ENCODE measurements at regions not wholly inside any gene's neighbourhood (a gene's known extent, or its start where the extent isn't known, plus 50 kb on each side); places are given as distances from the start of the nearest gene placed in this dataset.

DNA sequence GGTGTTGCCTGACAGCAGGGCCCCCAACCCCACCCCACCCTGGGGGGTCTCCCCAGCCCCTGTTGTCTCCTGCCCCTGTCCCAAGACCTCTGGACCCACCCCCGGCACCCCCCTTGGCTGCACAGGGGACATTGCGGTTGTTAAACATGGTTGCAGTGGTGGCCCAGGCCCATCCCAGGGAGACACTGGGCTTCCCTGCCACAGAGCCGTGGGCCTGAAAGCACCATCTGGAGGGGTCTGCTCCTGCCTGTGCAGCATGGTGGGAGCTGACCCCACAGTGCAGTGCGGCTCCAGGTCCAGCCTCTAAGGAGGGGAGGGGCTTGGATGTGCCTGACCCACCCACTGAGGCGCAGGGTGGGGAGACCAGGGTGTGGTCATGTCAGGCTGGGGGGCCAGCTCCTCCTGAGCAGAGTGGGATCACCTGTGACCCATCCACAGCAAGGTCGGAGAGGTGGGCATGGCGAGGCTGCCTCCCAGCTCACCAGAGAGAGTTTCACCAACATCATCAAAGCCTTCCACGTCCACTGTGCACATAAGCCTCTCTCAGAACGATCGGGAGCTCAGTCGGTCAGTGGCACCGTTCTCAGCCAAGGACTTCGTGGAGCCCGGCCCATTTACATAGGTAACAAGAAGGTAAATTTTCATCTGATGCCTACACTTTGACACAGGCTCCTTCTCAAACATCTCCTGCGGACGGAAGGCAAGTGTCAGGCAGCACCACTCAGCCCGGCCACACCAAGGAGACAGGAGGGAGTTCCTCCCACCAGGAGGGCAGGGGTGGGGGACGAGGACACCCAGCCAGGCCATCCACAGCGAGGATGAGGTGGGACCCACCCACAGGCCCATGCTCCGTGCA is 201.1 kb downstream of the BRD1 start:
- DNase-seq (ENCODE audit: low spot score) (no peak), FAIRE-seq (peak; percentile 48)

DNA sequence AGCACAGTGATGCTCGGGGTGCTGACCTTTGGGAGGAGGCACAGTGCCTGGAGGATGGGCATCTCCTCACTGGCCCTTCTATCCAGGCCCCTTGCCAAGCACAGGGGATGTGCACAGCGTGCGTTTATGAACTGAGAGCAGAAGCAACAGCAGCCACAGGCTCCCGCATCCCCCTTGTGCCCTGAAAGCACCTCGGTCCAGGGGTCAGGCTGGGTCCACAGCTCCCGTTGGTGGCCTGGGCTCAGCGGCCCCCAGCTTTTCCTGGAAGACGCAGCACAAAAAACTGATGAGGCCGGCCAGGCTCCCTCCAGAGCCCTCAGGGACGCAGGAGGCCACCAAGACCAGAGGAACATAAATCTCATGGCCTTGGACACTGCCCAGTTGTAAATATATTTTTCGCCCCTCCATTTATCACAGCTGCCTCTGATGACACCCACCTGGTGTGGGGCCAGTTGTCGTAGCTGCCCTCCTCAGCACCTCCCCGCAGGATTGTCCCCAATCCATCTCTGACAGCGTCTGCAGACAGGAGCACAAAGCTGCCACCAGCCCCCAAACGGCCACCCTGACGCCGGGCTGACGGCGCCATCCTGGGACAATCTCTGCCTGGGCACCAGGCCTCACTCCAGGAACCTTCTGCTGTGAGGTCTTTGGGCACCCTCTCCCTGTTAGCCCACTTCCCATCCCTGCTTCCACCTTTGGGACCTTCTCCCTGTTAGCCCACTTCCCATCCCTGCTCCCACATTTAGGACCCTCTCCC is 203.1 kb downstream of the BRD1 start:
- DNase-seq (ENCODE audit: low spot score) = no peak
- no peak for FAIRE-seq

DNA sequence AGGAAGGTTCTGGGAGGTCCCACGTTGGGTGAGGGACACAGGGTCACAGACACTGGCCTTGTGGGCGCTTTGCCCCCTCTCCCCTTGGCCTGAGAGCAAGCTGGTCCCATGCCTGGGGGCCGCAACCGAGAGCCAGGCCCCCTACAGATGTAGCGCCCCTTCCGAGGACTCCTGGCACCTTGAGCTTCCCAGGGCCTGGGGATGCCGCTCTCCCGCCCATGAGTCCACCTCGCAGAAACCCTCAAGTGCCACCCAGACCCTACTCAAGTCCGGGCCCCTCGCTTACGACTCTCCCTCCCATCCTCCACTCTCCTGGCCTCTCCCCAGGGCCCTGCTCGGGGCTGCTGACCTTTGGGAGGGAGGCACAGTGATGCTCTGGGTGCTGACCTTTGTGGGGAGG is 204.0 kb downstream of the BRD1 start:
- DNase-seq (ENCODE audit: low spot score) = no peak
- FAIRE-seq = no peak

DNA sequence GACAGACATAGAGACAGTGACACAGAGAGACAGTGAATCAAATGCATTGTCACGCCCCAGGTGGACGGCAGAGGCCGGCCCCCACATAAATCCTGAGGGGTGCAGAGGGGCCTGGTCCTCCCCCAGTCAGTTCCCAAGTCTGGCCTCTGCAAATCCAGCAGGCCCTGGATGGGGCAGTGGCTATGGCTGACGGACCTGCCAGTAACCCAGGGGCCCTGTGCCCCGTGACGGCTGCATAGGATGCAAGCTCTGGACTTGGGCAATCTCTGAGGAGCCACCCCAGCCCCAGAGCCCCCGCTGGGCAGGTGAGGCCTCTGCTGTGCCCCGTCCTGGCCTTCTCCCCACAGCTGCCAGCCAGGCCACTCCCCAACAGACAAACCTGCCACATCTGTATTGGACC is 204.5 kb downstream of the BRD1 start:
- no peak for DNase-seq (ENCODE audit: low spot score)
- no peak for FAIRE-seq

DNA sequence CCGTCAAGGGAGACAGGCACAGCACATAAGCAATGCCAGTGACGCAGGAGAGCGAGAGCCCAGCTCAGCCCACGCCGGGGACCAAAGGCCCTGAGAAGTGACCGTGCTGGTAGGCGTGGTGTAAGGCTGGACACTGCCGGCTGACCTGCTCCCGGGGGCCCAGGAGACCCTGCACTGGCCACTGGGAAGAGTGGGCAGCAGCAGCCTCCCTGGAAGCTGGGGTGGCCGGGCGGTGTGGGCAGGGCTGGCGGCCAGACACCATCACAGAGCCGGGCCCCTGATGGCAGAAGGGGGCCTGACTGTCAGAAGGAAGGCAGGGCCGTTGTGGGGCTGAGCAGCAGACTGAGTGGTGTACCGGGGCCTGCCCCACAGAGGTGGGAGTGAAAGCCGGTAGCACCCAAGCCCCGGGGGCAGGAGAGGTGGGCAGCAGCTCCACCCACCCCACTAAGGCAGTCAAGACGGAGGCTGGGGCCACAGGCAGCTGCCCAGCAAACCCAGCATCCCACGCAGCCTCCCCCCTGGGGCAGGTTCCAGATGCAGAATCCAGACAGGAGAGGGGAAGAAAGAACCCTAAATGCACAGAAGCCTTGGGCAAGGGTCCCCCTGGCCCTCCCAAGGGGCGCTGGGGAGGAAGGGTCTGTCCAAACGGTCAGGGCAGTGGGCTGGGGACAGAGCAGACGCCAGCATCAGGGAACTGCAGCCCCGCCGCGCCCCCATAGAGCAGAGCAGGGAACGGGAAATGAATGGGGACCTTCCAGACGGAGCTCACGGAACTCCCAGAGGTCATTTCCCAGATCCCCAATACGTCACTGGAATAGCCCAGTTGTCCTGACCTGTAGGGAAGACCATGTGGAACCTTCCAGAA is 205.2 kb downstream of the BRD1 start:
- FAIRE-seq (no peak), DNase-seq (ENCODE audit: low spot score) (no peak)

DNA sequence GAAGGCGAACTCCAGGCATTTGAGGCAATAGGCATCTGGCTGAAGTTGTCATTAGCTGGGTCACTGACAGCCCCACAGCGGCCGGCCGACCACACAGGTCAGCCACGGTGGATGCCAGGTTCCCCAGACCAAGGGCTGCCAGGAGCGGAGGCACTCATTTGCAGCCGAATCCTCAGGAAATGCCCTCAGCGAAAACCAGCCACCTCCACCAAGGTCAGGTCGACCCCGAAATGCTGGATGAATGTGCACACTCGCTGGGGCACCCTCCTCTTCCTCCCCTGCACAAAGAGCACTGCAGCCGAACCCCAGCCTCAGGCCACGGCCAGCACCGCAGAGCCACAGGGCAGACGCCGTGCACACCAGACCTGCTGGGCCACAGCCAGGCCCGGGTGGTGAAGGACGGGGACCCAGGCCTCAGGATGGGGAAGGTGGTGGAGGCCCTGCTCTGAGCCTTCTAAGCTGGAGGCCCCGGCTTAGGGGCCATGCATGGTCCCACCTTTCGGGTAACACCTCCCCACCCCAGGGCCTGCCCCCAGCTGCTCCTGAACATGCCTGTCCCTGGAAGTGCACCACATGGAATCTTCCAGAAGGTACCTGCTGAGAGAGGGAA is 206.0 kb downstream of the BRD1 start:
- FAIRE-seq (no peak), DNase-seq (ENCODE audit: low spot score) (no peak)

DNA sequence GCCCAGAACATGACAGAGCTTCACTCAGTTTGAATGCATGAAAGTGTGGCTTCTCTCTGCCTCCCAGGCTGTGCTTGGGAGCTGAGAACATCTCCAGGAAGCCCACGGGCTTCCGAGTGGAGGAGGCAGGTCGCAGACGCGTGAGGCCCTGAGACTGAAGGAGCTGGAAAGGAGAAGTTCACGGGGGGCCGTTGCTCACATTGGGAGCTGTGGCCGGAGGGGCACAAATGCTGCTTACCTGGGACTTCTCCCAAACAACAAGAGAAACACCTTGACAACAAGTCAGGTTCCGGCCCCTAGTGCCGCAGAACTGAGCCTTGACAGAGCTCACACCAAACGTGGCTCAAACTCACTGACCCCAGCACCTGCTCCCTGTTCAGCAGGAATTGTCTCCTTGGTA is 207.0 kb downstream of the BRD1 start:
- DNase-seq (ENCODE audit: low spot score) (no peak), FAIRE-seq (no peak)

DNA sequence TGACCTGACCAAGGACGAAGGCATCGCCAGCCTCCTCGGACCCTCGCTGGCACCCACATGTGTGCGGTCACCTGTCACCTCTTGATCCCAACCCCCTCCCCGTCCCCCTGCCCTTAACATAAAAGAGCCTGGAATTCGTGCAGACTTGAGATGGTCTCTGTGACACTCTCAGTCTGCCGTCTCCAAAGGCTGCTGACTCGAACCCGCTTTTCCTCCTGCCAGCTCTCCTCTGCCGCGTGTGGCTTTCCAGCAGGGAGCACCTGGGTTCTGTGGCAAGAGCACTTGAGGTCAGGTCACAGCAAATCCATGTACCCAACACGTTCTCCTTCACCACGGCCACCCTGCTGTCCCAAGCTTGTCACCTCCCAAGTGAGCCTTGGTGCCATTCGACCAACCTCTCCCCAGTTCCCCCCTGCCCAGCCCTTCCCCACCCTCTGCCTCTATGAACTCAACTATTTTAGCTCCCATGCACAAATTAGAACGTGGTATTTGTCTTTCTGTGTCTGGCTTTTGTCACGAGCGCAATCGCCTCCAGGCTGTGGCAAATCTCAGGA is 207.6 kb downstream of the BRD1 start:
- FAIRE-seq (no peak), DNase-seq (ENCODE audit: low spot score) (no peak)

DNA sequence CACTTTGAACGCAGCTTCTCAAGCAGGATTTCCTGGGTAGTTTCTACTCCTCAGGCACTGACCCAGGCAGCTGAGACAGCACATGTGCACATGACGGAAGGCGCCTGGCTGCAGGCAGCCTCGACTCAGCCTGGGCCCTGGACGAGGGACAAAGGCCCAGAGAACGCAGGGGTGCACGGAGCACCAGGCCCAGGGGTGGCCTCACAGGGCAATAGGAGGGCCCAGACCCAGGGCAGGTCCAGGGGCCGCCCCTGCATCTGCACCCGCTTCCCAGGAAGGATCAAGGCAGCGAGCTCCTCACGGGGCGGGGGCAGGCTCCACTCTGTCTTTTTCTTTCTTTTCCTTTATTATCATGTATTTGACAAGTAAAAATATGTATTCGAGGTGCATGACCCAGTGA is 208.4 kb downstream of the BRD1 start:
- FAIRE-seq (no peak), DNase-seq (ENCODE audit: low spot score) (no peak)

DNA sequence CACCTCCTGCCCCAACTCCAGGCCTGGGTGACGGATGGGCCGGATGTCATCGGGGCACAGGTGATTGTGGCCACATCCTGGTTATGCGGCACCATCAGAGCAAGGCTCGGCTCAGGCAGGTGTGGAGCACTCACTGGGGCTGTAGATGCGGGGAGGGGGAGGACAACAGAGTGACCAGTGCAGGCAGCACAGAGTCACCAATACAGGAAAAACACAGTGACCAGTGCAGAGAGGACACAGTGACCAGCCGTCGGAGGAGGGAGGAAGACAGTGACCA is 209.1 kb downstream of the BRD1 start:
- DNase-seq (ENCODE audit: low spot score) (no peak), FAIRE-seq (no peak)

DNA sequence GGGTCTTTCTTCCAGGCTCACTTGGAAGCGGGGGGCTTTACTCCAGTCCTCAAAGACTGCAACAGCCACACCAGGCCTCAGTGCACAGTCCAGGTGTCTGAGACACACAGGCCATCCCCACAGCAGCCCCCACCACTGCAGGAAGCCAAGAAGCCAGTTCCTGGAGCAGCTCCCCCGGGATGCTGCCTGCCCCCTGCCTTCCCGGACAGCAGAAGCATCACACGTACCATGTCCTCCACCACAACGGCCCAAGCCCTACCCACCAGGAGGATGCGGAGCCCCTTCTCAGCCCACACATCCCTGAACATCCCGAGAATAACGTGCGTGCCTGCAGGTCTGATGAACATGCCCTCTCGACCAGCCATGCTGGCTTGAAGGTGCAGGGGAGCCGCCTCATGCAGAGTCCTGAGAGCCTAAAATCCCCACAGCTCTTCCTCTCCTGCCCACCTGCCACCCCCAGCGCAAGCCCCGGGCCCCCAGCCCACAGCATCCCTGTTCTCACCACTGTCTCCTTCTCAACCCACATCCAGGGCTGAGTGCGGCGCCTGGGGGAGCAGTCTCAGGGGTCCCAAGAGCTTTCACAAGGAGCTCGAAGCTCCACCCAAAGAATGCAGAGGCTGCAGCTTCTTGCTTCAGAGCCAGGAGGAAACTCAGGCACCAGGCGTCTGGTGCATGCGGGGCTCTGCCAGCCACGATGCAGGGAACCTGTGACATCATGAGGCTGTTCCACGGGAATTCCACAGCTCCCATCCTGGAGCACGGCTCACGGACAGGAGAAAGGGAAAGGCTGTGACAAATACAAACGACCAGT is 209.6 kb downstream of the BRD1 start:
- FAIRE-seq (no peak), DNase-seq (ENCODE audit: low spot score) (no peak)

DNA sequence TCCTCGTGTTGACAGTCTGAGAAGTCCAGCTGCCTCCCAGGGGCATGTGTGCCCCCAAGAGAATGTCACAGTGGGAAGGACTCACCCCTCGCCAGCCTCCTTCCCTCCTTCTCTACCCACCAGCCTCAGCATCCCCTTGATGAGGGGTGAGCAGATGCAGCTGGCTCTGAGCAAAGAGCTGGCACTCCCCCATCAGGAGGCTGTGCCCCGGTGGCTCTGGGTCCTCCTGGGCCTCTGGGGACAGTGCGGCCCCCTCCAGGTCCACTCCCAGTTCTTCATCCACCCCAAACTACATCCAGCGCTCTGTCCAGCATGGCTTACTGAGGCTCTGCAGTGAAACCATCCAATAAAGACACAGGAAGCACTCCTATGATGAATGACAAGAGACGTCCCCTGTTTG is 210.4 kb downstream of the BRD1 start:
- no peak for DNase-seq (ENCODE audit: low spot score)
- no peak for FAIRE-seq

DNA sequence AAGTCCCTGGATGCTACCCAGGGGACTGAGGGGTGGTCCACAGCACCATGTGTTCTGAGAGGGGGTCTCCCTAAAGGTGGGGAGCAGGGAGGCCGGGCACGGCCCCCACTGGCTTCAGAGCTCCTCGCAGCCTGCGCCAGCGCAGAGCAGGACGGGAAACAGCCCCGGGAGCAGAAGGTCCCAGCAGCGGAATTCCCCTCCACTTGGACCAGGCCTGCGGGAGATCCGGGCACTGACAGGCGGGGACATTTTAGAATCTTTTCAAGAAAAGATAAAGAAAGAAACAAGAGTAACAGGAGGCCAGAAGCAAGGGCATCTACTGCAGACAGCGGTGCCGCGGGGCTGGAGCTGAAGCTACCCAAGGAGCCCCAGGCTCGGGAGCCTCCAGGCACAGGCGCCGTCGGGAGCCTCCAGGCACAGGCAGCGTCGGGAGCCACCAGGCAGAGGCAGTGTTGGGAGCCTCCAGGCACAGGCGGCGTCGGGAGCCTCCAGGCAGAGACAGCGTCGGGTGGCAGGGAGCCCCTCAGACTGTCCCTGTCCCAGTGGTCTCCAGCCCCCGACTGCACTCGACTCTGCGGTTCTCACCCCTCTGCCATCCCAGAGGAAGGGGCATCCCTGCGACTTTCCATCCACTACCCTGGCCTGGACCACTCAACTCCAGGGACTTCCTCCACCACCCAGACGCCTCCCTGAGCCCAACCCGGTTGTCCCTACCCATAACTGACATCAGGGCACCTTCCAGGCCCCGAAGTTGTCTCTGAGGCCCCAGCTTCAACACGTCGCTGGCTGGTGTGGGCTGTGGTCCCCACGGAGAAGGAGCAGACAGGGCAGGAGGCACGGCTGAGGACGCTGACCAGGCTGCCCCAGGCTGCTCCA is 211.1 kb downstream of the BRD1 start:
- no peak for FAIRE-seq

DNA sequence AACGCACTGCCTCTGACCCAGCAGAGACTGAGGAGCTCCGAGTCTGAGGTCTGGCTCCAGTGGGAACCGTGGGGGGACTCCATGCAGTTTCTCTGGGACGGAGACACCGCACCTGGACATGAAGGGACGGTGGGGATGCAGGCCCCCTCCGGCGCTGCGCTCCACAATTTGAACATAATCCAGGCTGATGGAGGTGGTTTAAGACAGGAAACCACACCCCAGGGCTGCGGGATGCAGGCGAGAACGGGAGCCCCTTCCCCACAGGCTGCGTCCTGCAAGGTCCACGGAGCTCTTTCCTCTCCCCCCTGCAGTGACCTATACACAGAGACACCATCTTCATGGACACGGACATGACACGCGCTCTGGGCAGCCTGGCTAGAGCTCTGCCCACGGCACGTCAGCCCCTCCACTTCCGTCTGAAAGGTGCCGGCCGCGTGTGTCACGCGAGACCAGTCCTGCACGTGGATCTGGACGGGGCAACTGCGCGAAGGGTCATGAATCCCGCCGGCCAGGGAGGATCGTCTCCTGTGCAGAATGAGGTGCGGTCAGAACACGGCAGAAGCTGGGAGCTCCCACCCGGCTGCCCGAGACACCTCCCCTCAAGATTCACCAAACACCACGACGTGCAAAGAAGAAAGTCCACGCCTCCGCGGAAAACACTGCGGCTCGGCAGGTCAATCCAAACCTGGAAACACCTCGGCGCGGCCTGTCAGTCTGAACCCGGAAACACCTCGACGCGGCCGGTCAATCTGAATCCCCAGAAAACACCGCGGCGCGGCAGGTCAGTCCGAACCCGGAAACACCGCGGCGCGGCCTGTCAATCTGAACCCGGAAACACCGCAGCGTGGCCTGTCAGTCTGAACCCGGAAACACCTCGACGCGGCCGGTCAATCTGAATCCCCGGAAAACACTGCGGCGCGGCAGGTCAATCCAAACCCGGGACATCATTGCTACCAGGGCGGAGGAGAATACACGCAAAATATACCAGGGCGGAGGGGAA is 212.4 kb downstream of the BRD1 start:
- DNase-seq (ENCODE audit: low spot score) (no peak), FAIRE-seq (peak; percentile 86)

More for the DNA sequence above, 211.1 kb downstream of the BRD1 start:
- no peak for DNase-seq (ENCODE audit: low spot score)

DNA sequence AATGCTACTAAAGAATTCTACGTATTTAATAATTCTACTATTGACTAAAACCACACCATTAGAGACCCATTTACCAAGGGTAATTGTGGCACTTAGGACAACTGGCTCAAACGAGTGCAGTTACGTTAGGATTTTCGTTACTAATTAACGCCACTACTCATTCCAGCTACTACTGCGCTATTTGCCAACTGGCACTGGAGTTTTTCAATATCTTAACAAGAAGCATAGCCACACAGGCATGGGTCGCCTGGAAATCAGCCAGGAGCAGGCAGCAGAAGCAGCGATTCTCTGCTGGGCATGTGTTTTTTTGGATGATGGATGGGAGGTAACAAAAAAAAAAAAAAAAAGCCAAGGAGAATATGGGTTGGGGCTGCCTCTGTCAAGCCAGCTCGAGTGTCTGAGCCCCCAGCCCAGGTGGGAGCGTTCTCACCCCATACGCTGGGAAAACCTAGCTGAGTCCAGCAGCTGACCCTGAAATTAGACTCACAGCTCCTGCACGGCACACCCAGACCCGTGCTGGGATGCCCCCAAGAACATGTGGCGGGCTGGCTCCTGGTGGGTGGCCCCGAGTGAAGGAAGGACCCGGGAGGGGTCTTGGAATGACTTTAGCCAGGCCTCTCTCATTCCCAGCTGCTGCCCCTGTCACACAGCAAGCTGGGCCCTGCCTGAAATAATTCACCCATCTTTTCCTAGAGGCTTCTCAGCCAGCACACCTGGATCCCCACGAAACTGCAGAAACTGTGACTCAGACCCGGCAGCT is 214.0 kb downstream of the BRD1 start:
- FAIRE-seq (no peak), DNase-seq (ENCODE audit: low spot score) (no peak)

DNA sequence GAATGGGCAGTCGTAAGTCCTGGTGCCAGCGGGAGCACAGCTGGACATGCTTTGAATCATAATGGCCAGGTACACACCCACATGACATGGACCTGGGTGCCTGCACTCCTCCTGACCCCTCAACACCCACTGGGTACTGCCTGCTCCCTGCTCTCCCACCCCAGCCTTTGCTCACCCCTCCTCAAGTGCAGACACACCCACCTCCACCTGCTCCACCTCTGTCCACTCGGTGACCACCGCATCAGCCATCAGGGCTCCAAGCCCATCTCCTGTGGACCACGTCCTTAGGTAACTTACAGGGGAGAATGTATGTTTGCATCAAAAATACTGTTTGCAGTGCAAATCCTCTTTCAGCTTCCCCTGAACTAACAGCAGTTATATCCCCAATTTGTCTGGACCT is 214.6 kb downstream of the BRD1 start:
- DNase-seq (ENCODE audit: low spot score) (no peak), FAIRE-seq (no peak)

DNA sequence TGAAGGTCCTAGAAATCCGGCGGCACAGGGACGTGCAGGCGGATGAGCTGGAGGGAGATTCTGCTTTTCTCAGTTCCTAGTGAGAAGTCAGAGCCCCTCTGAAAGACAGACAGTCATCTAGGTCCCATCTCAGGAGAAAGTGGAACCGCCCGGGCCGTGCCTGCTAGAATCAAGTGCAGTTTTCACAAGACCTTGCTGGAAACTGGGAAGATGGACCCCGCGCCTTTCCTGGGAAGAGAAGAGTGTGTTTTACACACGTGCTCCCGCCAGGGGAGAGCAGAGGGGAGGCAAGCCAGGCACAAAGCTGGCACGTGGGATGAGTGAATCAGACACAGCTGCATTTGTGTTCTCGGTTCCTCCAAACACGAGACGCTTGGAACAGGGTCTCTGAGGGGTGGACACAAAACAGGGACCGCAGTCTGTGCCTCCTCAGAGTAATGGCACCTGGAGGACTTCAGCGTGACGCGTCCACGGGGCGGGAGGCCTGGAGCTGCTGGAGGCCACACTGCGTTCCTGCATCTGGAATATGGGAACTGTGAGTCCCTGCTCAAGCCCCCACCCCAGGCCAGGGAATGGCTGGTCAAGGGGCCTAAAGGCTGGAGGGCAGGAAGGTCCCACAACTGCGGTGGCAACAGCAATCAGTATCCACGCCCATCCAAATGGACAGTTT is 218.3 kb downstream of the BRD1 start:
- no peak for DNase-seq (ENCODE audit: low spot score)
- no peak for FAIRE-seq
